NCI-H1092 treated with DMSO at 0.1 percent for 48 hours (cell line): ENCODE measurements at regions not wholly inside any gene's neighbourhood (a gene's known extent, or its start where the extent isn't known, plus 50 kb on each side); places are given as distances from the start of the nearest gene placed in this dataset.

ENCODE experiments used
- DNase-seq: peaks from one replicate; lab custom pipeline; 2025; lab: John Stamatoyannopoulos, UW

GRCh38 chr11:131192628-131193027 lies 177.8 kb upstream of the NTM start:
- no peak for DNase-seq

- DNase-seq = no peak
These were observed 177.3 kb upstream of the NTM start for GRCh38 chr11:131193031-131193501.

- DNase-seq = no peak
These were observed 175.7 kb upstream of the NTM start for GRCh38 chr11:131194726-131195125.

GRCh38 chr11:131195661-131196517 lies 174.5 kb upstream of the NTM start:
- peak; percentile 96 for DNase-seq

GRCh38 chr11:131198161-131199014 lies 172.0 kb upstream of the NTM start:
- no peak for DNase-seq

- no peak for DNase-seq
These were observed 171.5 kb upstream of the NTM start for GRCh38 chr11:131199015-131199280.

GRCh38 chr11:131201674-131202073 lies 168.7 kb upstream of the NTM start:
- DNase-seq = no peak

GRCh38 chr11:131203040-131203439 lies 167.4 kb upstream of the NTM start:
- no peak for DNase-seq

- DNase-seq = no peak
These were observed 166.1 kb upstream of the NTM start for GRCh38 chr11:131204282-131204681.

GRCh38 chr11:131204765-131205380 lies 165.5 kb upstream of the NTM start:
- DNase-seq = no peak

- no peak for DNase-seq
These were observed 163.7 kb upstream of the NTM start for GRCh38 chr11:131206671-131207070.

- DNase-seq = no peak
These were observed 162.5 kb upstream of the NTM start for GRCh38 chr11:131207901-131208300.

GRCh38 chr11:131217313-131218310 lies 152.8 kb upstream of the NTM start:
- no peak for DNase-seq

- no peak for DNase-seq
These were observed 151.9 kb upstream of the NTM start for GRCh38 chr11:131218542-131218941.

- no peak for DNase-seq
These were observed 150.8 kb upstream of the NTM start for GRCh38 chr11:131219646-131220045.

- no peak for DNase-seq
These were observed 147.0 kb upstream of the NTM start for GRCh38 chr11:131223198-131223991.

- no peak for DNase-seq
These were observed 142.0 kb upstream of the NTM start for GRCh38 chr11:131228378-131228777.

- no peak for DNase-seq
These were observed 141.2 kb upstream of the NTM start for GRCh38 chr11:131229221-131229620.

GRCh38 chr11:131231317-131231940 lies 139.0 kb upstream of the NTM start:
- DNase-seq = no peak

GRCh38 chr11:131232261-131232660 lies 138.2 kb upstream of the NTM start:
- no peak for DNase-seq
